Pulmonary artery endothelial cell (primary cell): ENCODE measurements at regions not wholly inside any gene's neighbourhood (a gene's known extent, or its start where the extent isn't known, plus 50 kb on each side); places are given as distances from the start of the nearest gene placed in this dataset.
"Not testable (repeated sequence)": the region's sequence is repeated elsewhere in the genome, so short reads cannot be mapped to it uniquely, and the experiment has no call there.

Experiments
- DNase-seq: peaks from one replicate; pipeline ENCODE4 v3.0.0-alpha.2; 2011; ENCODE audit warnings: low read depth, low spot score

GRCh38 chr5:13246053-13246452 is 698.4 kb downstream of the DNAH5 start:
- no peak for DNase-seq

- no peak for DNase-seq
Measured at GRCh38 chr5:13244151-13244550, 700.3 kb downstream of the DNAH5 start.

- no peak for DNase-seq
Measured at GRCh38 chr5:13227513-13227912, 717.0 kb downstream of the DNAH5 start.

- no peak for DNase-seq
Measured at GRCh38 chr5:13218518-13218917, 726.0 kb downstream of the DNAH5 start.

- DNase-seq = no peak
Measured at GRCh38 chr5:13217636-13218035, 726.9 kb downstream of the DNAH5 start.

- no peak for DNase-seq
Measured at GRCh38 chr5:13215806-13216205, 728.7 kb downstream of the DNAH5 start.

- DNase-seq = no peak
Measured at GRCh38 chr5:13215370-13215769, 729.1 kb downstream of the DNAH5 start.

GRCh38 chr5:13214182-13214581 is 730.3 kb downstream of the DNAH5 start:
- no peak for DNase-seq

GRCh38 chr5:13212886-13213285 is 731.6 kb downstream of the DNAH5 start:
- no peak for DNase-seq

- no peak for DNase-seq
Measured at GRCh38 chr5:13211064-13211463, 733.4 kb downstream of the DNAH5 start.

- DNase-seq = no peak
Measured at GRCh38 chr5:13207112-13207511, 737.4 kb downstream of the DNAH5 start.

GRCh38 chr5:13201022-13201421 is 743.5 kb downstream of the DNAH5 start:
- no peak for DNase-seq

GRCh38 chr5:13198226-13198625 is 746.3 kb downstream of the DNAH5 start:
- DNase-seq = not testable (repeated sequence)

GRCh38 chr5:13189532-13189931 is 755.0 kb downstream of the DNAH5 start:
- DNase-seq = no peak

- DNase-seq = no peak
Measured at GRCh38 chr5:13188371-13188770, 756.1 kb downstream of the DNAH5 start.

GRCh38 chr5:13187186-13187585 is 757.3 kb downstream of the DNAH5 start:
- no peak for DNase-seq

- no peak for DNase-seq
Measured at GRCh38 chr5:13186177-13186576, 758.3 kb downstream of the DNAH5 start.

- DNase-seq = no peak
Measured at GRCh38 chr5:13179407-13180087, 764.9 kb downstream of the DNAH5 start.

GRCh38 chr5:13143630-13144029 is 800.9 kb downstream of the DNAH5 start:
- no peak for DNase-seq

GRCh38 chr5:13143214-13143613 is 801.3 kb downstream of the DNAH5 start:
- DNase-seq = no peak

- no peak for DNase-seq
Measured at GRCh38 chr5:13133951-13134350, 810.5 kb downstream of the DNAH5 start.

GRCh38 chr5:13115476-13115875 is 829.0 kb downstream of the DNAH5 start:
- no peak for DNase-seq

- DNase-seq = no peak
Measured at GRCh38 chr5:13108265-13108664, 836.2 kb downstream of the DNAH5 start.

- no peak for DNase-seq
Measured at GRCh38 chr5:13107537-13107936, 837.0 kb downstream of the DNAH5 start.
